Natural killer cell (primary cell): ENCODE measurements at regions not wholly inside any gene's neighbourhood (a gene's known extent, or its start where the extent isn't known, plus 50 kb on each side); places are given as distances from the start of the nearest gene placed in this dataset.

Experiments used
- ATAC-seq, 3 donors: fragments of 150-1000 bp in 2 of 3; fragments of 200-7000 bp in 1 of 3; cut with Tn5 transposase; 1 replicate in 1 of 3; 2 replicates in 2 of 3; pipeline ENCODE4 v1.10.0; 2021; ENCODE audit warnings: mild to moderate bottlenecking in 2 of 3, moderate library complexity in 2 of 3
- DNase-seq, 2 donors: peaks; one replicate each; pipeline versions ENCODE4 v3.0.0 to v3.0.0-alpha.2; 2013 to 2021; ENCODE audit warnings: mixed read lengths in 1 of 2
- H3K27ac ChIP-seq: one replicate; pipeline ENCODE4 v1.5.1; 2013; ENCODE audit warnings: mild to moderate bottlenecking, low read length
- H3K27me3 ChIP-seq: one replicate; pipeline ENCODE4 v1.6.1; 2013; ENCODE audit warnings: low read length; ENCODE audit not compliant: control insufficient read depth, insufficient read depth
- H3K36me3 ChIP-seq: one replicate; pipeline ENCODE4 v1.6.1; 2013; ENCODE audit warnings: low read length; ENCODE audit not compliant: control insufficient read depth, insufficient read depth
- H3K4me1 ChIP-seq: one replicate; pipeline ENCODE4 v1.6.1; 2013; ENCODE audit warnings: low read length; ENCODE audit not compliant: control insufficient read depth, insufficient read depth
- H3K4me3 ChIP-seq: one replicate; pipeline ENCODE4 v1.5.1; 2013; ENCODE audit warnings: low read length
- H3K9me3 ChIP-seq: one replicate; pipeline ENCODE4 v1.6.1; 2013; ENCODE audit warnings: low read length; ENCODE audit not compliant: control insufficient read depth, insufficient read depth
- H3K27ac Mint-ChIP-seq, 2 donors: one replicate each; pipeline ENCODE4 v1.8.0; 2022; ENCODE audit warnings: mild to moderate bottlenecking in 2 of 2, mixed read lengths in 2 of 2, moderate library complexity in 1 of 2
- H3K27me3 Mint-ChIP-seq, 2 donors: one replicate each; pipeline ENCODE4 v1.8.0; 2022; ENCODE audit warnings: low read depth in 2 of 2, mixed read lengths in 2 of 2
- H3K36me3 Mint-ChIP-seq: one replicate; pipeline ENCODE4 v1.8.0; 2022; ENCODE audit warnings: mixed read lengths
- H3K4me1 Mint-ChIP-seq, 2 donors: one replicate each; pipeline ENCODE4 v1.8.0; 2022; ENCODE audit warnings: mixed read lengths in 2 of 2
- H3K4me3 Mint-ChIP-seq: one replicate; pipeline ENCODE4 v1.8.0; 2022; ENCODE audit warnings: mild to moderate bottlenecking, moderate library complexity, mixed read lengths
- H3K9me3 Mint-ChIP-seq, 2 donors: one replicate each; pipeline ENCODE4 v1.8.0; 2022; ENCODE audit warnings: mixed read lengths in 2 of 2
- WGBS: methylation state at CpG from one replicate; pipeline ENCODE4 v1.1.7; 2013; ENCODE audit warnings: missing lambda C conversion rate; ENCODE audit not compliant: insufficient coverage; 5-methylcytosine and 5-hydroxymethylcytosine counted together
- intact Hi-C: fragments of 100-400 bp; cut with micrococcal nuclease; formaldehyde crosslinking; loops from one replicate; pipeline ENCODE4 v1.14.2; 2022
- TF ChIP-seq, protein P1 (sequence below): fragments of 200-600 bp; IDR thresholded peaks from one replicate; pipeline ENCODE4 v1.8.0; 2022; ENCODE audit warnings: antibody characterized with exemption

GRCh38 chr12:108029051-108029835, 99.8 kb upstream of the WSCD2 start:
- 64% methylated on average over 12 of the region's 12 CpGs for WGBS
- peaks cover 24 to 39% of the 10 kb centered on the region in 2 donors for H3K27me3 Mint-ChIP-seq

DNA sequence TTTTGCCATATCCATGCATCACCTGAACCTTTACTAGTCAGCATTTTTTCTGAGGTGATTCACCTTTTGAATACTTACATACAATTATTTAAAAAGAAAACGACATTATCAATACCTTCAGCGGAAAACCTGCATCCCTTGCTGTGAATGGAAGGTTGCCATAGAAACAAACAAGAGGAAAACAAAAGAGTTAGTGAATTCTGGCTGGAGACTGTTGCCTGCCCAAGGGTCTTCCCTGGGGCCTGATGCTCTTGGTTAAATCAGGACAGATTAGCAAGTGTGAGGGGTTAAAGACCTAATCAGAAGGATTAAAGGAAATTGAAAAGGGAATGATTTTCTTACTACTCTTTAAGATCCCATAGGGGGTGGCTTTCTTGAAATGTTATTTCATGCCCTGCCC, 96.0 kb upstream of the WSCD2 start:
- Histone ChIP-seq H3K36me3 (no peaks in the 10 kb centered on the region), H3K9me3 (no peaks in the 10 kb centered on the region), H3K4me1 (no peaks in the 10 kb centered on the region), H3K4me3 (no peak overlapping the region), H3K27me3 (no peaks in the 10 kb centered on the region), H3K27ac (no peak overlapping the region)
- intact Hi-C loops, result no loop called here
- H3K4me3 Mint-ChIP-seq, result no peak overlapping the region
- H3K36me3 Mint-ChIP-seq, result no peaks in the 10 kb centered on the region
- no peaks in the 10 kb centered on the region for H3K4me1 Mint-ChIP-seq
- ATAC-seq, result no peak
- no peaks in the 10 kb centered on the region for H3K9me3 Mint-ChIP-seq
- TF ChIP-seq, protein P1, sequence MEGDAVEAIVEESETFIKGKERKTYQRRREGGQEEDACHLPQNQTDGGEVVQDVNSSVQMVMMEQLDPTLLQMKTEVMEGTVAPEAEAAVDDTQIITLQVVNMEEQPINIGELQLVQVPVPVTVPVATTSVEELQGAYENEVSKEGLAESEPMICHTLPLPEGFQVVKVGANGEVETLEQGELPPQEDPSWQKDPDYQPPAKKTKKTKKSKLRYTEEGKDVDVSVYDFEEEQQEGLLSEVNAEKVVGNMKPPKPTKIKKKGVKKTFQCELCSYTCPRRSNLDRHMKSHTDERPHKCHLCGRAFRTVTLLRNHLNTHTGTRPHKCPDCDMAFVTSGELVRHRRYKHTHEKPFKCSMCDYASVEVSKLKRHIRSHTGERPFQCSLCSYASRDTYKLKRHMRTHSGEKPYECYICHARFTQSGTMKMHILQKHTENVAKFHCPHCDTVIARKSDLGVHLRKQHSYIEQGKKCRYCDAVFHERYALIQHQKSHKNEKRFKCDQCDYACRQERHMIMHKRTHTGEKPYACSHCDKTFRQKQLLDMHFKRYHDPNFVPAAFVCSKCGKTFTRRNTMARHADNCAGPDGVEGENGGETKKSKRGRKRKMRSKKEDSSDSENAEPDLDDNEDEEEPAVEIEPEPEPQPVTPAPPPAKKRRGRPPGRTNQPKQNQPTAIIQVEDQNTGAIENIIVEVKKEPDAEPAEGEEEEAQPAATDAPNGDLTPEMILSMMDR, result no peak
- no CpG with 5 or more reads among the region's 2 CpGs for WGBS
- no peak for DNase-seq
- peaks cover 33 to 38% of the 10 kb centered on the region in 2 donors for H3K27me3 Mint-ChIP-seq
- H3K27ac Mint-ChIP-seq, result no peak overlapping the region

More at GRCh38 chr12:108029051-108029835, 99.8 kb upstream of the WSCD2 start:
- Histone ChIP-seq H3K27me3 (peaks cover 3% of the 10 kb centered on the region), H3K9me3 (no peaks in the 10 kb centered on the region), H3K4me3 (no peak overlapping the region), H3K36me3 (no peaks in the 10 kb centered on the region), H3K4me1 (no peaks in the 10 kb centered on the region), H3K27ac (no peak overlapping the region)
- TF ChIP-seq, protein P1, result no peak
- intact Hi-C loops, result no loop called here
- DNase-seq (no peak), ATAC-seq (no peak)
- Mint-ChIP-seq H3K4me3 (no peak overlapping the region), H3K36me3 (no peaks in the 10 kb centered on the region), H3K4me1 (no peaks in the 10 kb centered on the region), H3K9me3 (no peaks in the 10 kb centered on the region), H3K27ac (no peak overlapping the region)

DNA sequence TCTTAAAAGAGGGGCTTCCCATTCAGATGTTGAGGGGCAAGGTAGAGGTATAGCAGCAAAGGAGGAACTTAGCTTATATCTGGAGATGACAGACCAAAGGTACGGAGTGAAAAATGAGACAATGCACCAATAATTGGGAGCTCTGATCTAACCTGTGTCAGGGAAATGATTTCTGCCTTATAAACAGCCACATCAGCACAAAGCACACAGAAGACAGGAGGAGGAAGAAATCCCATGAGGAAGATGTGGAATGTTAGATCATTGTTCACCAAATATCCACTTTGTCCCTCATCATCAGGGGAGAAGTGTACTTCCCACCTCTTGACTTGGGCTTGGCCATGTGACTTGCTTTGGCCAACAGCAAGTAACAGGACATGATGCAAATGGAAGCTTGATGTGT, 93.7 kb upstream of the WSCD2 start:
- Mint-ChIP-seq H3K36me3 (no peaks in the 10 kb centered on the region), H3K27me3 (peaks cover 18 to 33% of the 10 kb centered on the region in 2 donors), H3K4me1 (no peaks in the 10 kb centered on the region), H3K9me3 (no peaks in the 10 kb centered on the region), H3K27ac (no peak overlapping the region), H3K4me3 (no peak overlapping the region)
- DNase-seq (no peak), ATAC-seq (peak in 1 of 3 donors; percentile 11)
- Histone ChIP-seq H3K36me3 (no peaks in the 10 kb centered on the region), H3K4me1 (no peaks in the 10 kb centered on the region), H3K9me3 (no peaks in the 10 kb centered on the region), H3K27me3 (no peaks in the 10 kb centered on the region), H3K27ac (no peak overlapping the region), H3K4me3 (no peak overlapping the region)
- intact Hi-C loops, result no loop called here
- 86% methylated on average over 1 of the region's 1 CpG for WGBS
- TF ChIP-seq, protein P1, result no peak

GRCh38 chr12:108037960-108038359, 91.1 kb upstream of the WSCD2 start:
- 92% methylated on average over 5 of the region's 5 CpGs for WGBS
- no peak for DNase-seq
- Histone ChIP-seq H3K4me1 (no peaks in the 10 kb centered on the region), H3K27me3 (no peaks in the 10 kb centered on the region), H3K4me3 (no peak overlapping the region), H3K9me3 (no peaks in the 10 kb centered on the region), H3K27ac (no peak overlapping the region), H3K36me3 (no peaks in the 10 kb centered on the region)
- no peaks in the 10 kb centered on the region for H3K36me3 Mint-ChIP-seq
- no peaks in the 10 kb centered on the region for H3K4me1 Mint-ChIP-seq
- no peak overlapping the region for H3K4me3 Mint-ChIP-seq
- H3K27me3 Mint-ChIP-seq, result peaks cover 15 to 37% of the 10 kb centered on the region in 2 donors
- TF ChIP-seq, protein P1, result no peak
- no peak overlapping the region for H3K27ac Mint-ChIP-seq
- no peaks in the 10 kb centered on the region for H3K9me3 Mint-ChIP-seq
- ATAC-seq, result no peak
- intact Hi-C loops, result no loop called here
